HG02970 (cell line): ENCODE measurements at regions not wholly inside any gene's neighbourhood (a gene's known extent, or its start where the extent isn't known, plus 50 kb on each side); places are given as distances from the start of the nearest gene placed in this dataset.

ENCODE experiments used
- ATAC-seq: cut with Tn5 transposase; IDR thresholded peaks from one replicate; pipeline ENCODE4 v1.9.1; 2021; ENCODE audit warnings: mild to moderate bottlenecking, moderate library complexity, moderate number of reproducible peaks; ENCODE audit not compliant: unreplicated experiment, low FRiP score

- ATAC-seq = no peak
These were observed 232.0 kb downstream of the MDFIC start for GRCh38 chr7:115153769-115154477.

DNA sequence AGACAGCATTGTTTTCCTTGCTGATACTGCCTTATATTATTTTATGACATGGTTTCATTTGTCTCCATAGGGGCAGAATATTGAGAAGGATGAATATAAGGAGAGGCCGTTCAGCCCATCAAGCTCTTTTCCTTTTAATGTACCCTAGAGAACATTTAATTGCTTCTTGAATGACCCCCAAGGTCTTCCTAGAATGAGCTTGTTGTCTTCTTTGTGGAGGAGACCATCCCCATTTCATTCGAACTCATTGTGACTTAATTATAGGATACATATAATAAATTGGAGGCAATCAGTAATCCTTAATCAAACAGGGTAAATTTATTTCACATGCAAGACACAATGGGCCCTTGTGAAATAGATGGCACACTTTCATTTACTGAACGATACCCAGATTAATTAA, 231.3 kb downstream of the MDFIC start:
- no peak for ATAC-seq

GRCh38 chr7:115146148-115146547, 224.3 kb downstream of the MDFIC start:
- ATAC-seq = no peak

- peak; percentile 60 for ATAC-seq
These were observed 223.6 kb downstream of the MDFIC start for GRCh38 chr7:115145512-115145911.

DNA sequence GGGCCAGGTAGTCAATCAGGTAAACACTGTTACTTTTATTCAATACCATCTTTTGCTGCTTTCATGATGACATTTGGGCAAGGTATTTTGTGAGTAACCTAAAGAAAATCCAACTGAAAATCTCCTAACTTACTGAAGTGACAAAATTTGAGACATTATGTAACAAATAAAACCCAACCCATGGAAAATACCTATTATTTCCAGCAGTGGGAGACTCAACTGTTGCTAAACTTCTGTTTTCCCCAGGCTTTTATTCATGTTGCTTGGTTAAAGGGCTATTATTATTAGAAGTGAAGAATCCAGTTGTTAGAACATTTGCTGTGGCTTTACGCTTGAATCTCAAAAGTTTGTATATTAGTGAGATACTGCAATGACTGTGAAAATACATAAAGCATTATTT, 215.9 kb downstream of the MDFIC start:
- no peak for ATAC-seq

- ATAC-seq = no peak
These were observed 215.0 kb downstream of the MDFIC start for GRCh38 chr7:115136796-115137443.

DNA sequence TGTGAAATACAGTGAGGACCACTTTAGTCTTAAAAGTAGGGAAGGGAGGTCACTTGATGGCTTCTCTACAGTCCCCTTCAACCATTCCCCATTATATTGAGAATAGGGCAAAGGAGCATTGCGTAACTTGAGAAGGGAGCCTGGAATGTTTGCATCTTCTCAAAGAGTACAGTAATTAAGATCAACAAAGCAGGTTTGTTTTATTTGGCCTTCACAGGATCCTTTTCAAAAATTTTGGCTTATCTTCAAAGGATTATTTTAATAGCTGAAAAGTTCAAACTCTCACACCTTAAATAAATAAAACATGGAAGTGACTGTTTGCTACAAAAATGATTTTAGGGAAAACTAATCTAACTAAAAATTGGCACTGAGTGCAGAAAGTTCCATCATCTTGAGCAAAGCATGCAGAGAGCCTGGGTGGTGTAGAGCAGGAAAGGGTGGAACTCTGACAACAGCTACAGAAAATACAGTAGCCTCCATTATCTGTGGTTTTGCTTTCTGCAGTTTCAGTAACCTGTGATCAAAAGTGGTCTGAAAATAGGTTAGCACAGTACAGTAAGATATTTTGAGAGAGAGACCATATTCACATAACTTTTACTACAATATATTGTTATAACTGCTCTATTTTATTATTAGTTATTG, 214.0 kb downstream of the MDFIC start:
- no peak for ATAC-seq

DNA sequence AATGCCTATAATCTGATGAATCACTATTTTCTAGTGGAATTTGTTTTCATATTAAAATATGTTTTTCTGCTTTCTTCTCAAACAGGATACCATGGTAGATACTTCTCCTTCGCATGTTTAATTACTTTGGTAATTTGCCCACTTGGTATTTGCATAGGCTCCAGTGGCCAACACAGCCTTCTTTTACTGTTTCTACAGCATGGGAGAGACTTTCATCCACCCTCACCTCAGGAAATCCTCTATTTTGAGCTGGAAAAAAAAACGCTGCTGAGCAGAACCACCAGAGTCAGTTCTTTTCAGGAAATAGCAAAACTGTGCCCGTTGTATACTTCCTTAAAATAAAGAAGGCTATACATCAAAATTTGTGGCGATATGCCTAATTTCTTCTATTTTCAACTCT, 213.3 kb downstream of the MDFIC start:
- no peak for ATAC-seq

- ATAC-seq = no peak
These were observed 211.4 kb downstream of the MDFIC start for GRCh38 chr7:115133248-115133647.

- no peak for ATAC-seq
These were observed 210.2 kb downstream of the MDFIC start for GRCh38 chr7:115132096-115132495.

DNA sequence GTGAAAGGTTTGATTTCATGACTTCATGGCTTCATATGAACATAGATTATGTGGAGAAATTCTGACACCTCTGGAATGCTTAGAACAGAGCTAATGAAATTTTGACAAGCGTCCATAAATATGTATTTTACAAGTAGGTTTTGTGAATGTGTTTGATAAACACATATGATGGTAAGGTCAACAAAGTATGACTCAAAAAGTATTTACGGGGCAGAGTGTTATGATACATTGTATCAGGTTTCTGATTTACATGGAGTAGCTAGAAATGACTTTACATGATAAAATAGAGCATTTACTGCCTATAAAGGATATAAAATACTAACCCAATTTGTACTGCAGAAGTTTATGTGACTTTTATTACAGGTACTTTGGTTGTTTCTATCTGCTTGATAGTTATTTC, 206.3 kb downstream of the MDFIC start:
- ATAC-seq = no peak

GRCh38 chr7:115127399-115128021, 205.6 kb downstream of the MDFIC start:
- no peak for ATAC-seq

DNA sequence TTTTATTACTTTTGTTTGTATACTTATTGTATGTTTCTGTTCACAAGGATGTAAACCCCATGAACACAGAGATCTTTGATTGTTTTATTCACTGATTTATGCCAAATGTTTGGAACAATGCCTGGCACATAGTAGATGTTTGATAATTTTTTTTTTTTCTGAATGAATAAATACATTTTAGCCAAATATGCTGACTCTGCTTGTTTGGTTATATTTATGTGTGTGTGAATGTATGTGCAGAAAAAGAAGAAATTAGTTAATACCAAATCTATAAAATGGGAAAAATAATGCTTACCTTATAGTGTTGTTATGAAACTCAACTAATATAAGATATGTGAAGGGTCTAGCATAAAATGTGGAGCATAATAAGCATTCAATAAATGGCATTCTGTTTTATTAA, 203.9 kb downstream of the MDFIC start:
- no peak for ATAC-seq

DNA sequence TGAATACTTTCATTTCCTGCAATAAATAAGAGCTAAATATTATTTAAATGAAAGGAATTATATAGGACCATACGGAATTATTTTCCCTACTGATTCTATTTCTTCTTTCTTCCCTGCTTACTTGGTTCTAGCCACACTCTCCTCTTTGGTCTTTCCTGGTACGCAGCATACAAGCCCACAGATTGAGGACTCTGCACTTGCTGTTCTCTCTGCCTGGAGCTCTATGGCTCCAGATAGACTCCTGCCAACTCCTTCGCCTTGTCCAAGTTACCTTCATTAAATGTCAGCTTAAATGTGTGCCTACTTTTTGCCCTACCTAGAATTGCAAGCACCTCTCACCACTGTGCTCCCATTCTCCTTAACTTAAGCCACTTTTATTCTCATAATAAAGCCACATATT, 203.4 kb downstream of the MDFIC start:
- no peak for ATAC-seq

- ATAC-seq = no peak
These were observed 202.6 kb downstream of the MDFIC start for GRCh38 chr7:115124409-115124939.

DNA sequence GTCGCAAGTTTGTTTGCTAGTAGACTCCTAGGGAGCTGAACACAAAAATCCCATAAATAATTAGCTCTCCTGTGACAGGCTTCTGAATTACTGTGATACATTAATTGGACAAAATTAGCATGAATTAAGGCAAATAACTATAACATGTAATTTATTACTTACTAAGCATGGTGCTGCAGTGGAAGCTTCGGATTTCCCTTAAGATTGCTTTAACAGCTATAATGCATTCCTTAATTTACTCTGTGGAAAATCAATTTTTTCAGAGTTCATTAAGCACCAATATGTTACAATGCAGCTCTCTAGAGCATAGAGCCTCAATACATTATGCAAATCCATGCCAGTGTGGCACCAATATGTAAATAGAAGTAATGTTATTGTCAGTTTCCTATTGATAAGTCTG, 201.5 kb downstream of the MDFIC start:
- ATAC-seq = no peak

GRCh38 chr7:115122388-115122787, 200.5 kb downstream of the MDFIC start:
- ATAC-seq = no peak

DNA sequence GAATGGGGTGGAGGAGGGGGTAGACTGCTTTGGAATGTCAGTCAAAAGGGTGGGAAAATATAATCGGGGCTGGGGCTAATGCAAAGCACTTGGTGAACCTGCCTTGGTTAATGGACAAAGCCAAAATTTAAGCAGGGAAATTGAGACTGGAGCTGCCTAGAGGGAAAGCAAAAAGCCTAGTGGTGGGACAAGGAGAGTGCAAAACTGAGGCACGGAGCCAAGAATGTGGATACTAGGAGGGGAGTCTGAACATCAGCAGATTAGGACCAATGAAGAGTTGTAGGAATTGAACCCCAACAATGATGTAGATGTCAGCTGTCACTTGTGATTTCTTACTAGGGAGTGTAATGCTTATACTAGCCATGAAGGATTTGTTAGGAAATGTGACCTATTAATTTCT, 195.9 kb downstream of the MDFIC start:
- no peak for ATAC-seq

DNA sequence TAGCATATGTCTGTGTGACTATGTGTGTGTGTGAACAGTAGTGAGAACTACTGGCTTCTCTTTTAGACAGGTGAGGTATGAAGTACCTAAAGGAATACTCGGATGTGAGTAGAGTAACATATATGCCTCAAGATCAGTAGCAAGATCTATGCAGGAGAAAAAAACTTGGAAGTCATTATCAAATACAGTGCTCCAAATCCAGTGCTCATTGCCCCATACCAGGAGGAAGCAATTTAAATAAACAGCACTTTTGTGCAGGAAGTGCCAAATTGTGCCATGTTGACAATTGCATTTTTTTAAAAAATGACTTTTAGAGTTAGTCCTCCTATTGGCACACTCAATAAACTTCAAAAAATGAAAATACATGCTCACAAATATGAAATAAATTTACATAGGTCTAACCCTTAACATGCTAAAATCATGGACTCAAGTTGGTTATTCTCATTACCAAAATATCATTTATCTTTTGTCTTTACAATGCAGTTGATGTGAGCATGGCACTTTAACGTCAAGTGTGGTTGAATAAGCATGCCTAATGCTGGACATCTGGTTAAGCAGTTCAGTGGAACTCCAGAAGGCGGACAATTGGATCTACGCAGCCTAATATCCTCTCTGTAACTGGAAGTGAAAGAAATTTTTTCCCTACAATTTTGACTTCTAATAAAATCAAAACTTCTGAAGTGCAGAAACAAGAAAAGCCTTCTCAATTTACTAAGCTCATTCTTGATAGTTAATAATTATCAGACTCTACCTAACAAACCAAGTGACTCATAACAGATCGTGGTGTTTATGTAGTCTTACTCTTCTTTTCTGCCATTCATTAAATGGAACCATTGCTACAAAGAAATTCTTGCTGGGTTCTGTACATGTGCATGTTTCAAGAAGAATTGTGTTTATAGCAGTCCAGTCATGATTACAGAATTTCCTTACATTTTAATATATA, 195.2 kb downstream of the MDFIC start:
- no peak for ATAC-seq

- ATAC-seq = no peak
These were observed 191.9 kb downstream of the MDFIC start for GRCh38 chr7:115113776-115114175.
